Keratinocyte (primary cell): ENCODE measurements at regions not wholly inside any gene's neighbourhood (a gene's known extent, or its start where the extent isn't known, plus 50 kb on each side); places are given as distances from the start of the nearest gene placed in this dataset.

Experiments used
- CTCF ChIP-seq, 3 experiments: IDR thresholded peaks in 1 of 3; conservative IDR thresholded peaks in 1 of 3; optimal IDR thresholded peaks in 1 of 3; 2 replicates in 2 of 3; 3 replicates in 1 of 3; pipeline versions ENCODE3 to v1.5.1; 2011; ENCODE audit warnings: low read length in 3 of 3, mild to moderate bottlenecking in 3 of 3, moderate library complexity in 2 of 3, control low read depth in 1 of 3, inconsistent platforms in 1 of 3; ENCODE audit not compliant: insufficient read depth in 2 of 3; ENCODE audit errors: extremely low read depth in 1 of 3
- EZH2 ChIP-seq: IDR thresholded peaks from one replicate; pipeline ENCODE4 v1.6.1; 2012; ENCODE audit warnings: inconsistent platforms, mild to moderate bottlenecking, low read length, moderate library complexity

DNA sequence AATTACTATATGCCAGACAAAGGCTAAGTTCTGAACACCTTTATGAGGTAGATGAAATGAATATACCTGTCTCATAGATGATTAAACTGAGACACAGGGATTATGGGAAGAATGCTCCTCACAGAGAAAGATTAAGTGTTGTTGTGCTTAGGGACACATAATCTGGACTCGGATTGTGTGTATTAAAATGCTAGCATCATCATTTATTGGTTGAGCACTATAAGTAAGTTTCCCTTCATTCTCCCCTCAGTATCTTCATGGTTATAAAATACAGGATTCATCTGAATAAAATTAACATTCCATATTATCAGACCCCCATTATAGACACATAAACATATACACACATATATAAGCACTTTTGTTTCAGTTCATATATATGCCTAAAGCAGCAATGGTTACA is 463.5 kb downstream of the PPP4R3C start:
- TF ChIP-seq CTCF (optimal IDR thresholded peaks at IDR 0.05 in 1 of 3, IDR thresholded peaks at IDR 0.05 in 1 of 3, conservative IDR thresholded peaks at IDR 0.05 in 1 of 3; ENCODE audit: extremely low read depth in 1 of 3, insufficient read depth in 2 of 3, low read length in 3 of 3) (no peak), EZH2 (no peak)
